Hematopoietic multipotent progenitor cell treated with erythropoietin and hydrocortisone succinate and interleukin-3 and kit ligand, for 17 days (in vitro differentiated cells): ENCODE measurements at regions not wholly inside any gene's neighbourhood (a gene's known extent, or its start where the extent isn't known, plus 50 kb on each side); places are given as distances from the start of the nearest gene placed in this dataset.
"Not testable (repeated sequence)": the region's sequence is repeated elsewhere in the genome, so short reads cannot be mapped to it uniquely, and the experiment has no call there.

Source experiments
- DNase-seq: peaks from one replicate; pipeline ENCODE4 v3.0.0-alpha.2; 2015; ENCODE audit warnings: low spot score

- DNase-seq: no peak
These were observed 122.4 kb upstream of the SMURF2 start for GRCh38 chr17:64784353-64785010.

- DNase-seq: no peak
These were observed 121.6 kb upstream of the SMURF2 start for GRCh38 chr17:64783556-64784352.

GRCh38 chr17:64783031-64783461, 120.9 kb upstream of the SMURF2 start:
- DNase-seq: no peak

GRCh38 chr17:64781810-64782555, 119.9 kb upstream of the SMURF2 start:
- no peak for DNase-seq

GRCh38 chr17:64781014-64781756, 119.1 kb upstream of the SMURF2 start:
- DNase-seq: no peak

- DNase-seq: no peak
These were observed 118.2 kb upstream of the SMURF2 start for GRCh38 chr17:64780096-64781013.

- no peak for DNase-seq
These were observed 117.4 kb upstream of the SMURF2 start for GRCh38 chr17:64779376-64780095.

GRCh38 chr17:64779098-64779375, 116.9 kb upstream of the SMURF2 start:
- not testable (repeated sequence) for DNase-seq

- no peak for DNase-seq
These were observed 116.4 kb upstream of the SMURF2 start for GRCh38 chr17:64778240-64779097.

GRCh38 chr17:64777415-64778239, 115.5 kb upstream of the SMURF2 start:
- no peak for DNase-seq

GRCh38 chr17:64776720-64777414, 114.8 kb upstream of the SMURF2 start:
- peak; percentile 61 for DNase-seq

- no peak for DNase-seq
These were observed 113.8 kb upstream of the SMURF2 start for GRCh38 chr17:64775701-64776570.

GRCh38 chr17:64774888-64775540, 112.9 kb upstream of the SMURF2 start:
- no peak for DNase-seq

GRCh38 chr17:64773836-64774761, 112.0 kb upstream of the SMURF2 start:
- DNase-seq: no peak

- DNase-seq: no peak
These were observed 111.3 kb upstream of the SMURF2 start for GRCh38 chr17:64773386-64773835.
